RPMI7951 (cell line): ENCODE measurements at regions not wholly inside any gene's neighbourhood (a gene's known extent, or its start where the extent isn't known, plus 50 kb on each side); places are given as distances from the start of the nearest gene placed in this dataset.

Experiments
- DNase-seq: peaks from one replicate; pipeline ENCODE4 v3.0.0-alpha.2; 2012; ENCODE audit warnings: low read depth

DNA sequence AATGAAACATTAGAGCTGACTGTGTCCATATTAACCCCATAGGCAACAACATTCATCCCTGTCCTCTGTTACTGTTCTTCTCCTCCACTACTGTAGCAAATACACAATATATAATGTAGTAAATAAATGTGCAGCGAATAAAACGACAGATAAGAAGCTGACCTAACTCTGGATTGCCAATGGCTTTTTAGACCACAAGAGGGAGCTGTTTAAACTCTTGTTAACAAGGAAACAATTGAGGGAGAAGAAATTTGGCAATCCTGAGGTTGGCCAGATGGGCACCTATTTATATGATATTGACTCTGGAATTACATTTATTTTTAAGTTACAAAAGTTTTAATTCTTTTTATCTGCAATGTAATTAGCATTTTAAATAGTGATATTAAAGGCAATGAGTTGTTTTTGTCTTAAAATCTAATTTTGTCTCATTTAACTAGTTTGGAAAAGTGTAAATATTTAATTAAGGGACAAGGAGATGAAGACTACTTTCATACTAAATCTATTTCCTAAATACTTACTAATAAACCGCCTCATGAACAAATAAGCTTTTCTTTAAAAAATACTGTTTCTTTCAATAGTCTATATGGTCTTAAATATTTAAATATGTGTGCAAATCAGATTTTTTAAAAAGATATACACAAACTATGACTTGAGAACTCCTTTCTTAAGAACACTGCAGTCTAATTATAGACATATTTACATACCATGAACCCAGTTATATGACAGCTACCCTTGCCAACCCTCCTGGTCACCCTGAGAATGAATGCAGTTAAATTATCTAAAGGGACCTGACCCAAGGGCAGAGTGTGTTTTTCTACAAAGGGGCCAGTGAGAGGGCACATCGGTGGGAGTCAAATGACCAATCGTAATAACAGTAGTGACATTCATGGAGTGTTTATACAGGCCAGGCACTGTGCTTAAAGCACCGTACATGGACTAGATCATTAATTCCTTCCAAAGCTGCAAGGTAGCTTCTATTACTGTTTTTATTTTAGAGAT lies 52.9 kb upstream of the HPF1 start:
- DNase-seq, result peak; percentile 65

DNA sequence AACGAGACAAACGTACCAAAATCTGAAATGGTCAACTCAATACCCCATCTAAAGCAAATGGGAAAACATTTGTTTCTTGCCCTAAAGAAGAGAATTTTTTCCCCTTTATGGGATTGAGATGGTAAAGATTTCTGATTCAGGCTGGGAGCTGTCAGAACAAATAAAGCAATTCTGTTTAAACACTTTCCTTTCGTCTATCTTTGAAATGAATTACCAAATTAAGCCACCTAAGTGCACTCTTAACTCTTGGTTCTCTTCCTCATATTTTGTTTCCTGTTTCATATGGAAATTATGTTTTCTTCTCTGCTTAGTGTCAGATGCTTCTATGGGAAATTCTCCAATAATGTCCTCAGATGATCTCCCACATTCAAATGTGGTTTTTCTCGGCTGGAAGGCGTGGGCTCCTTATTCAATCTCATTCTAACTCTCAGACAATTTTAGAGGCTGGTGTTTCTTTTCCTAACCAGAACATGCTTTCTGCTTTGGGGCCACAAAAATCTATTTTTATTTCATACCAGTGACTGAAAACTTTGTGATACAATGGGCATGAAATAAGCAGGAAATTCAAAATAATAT lies 50.3 kb upstream of the HPF1 start:
- no peak for DNase-seq
